Muscle of arm (tissue), 1 donor: ENCODE measurements at regions not wholly inside any gene's neighbourhood (a gene's known extent, or its start where the extent isn't known, plus 50 kb on each side); places are given as distances from the start of the nearest gene placed in this dataset.
A peak's percentile ranks its signal among the peaks of the same experiment; 100 is the strongest.

ENCODE experiments used
- DNase-seq: peaks from one replicate; pipeline ENCODE4 v3.0.0-alpha.2; 2013

GRCh38 chr4:156102411-156102810 is 148.7 kb upstream of the CTSO start:
- DNase-seq = no peak

GRCh38 chr4:156101571-156101970 is 147.9 kb upstream of the CTSO start:
- DNase-seq = peak; percentile 45

- no peak for DNase-seq
Observed at GRCh38 chr4:156100651-156101050, 147.0 kb upstream of the CTSO start.

DNA sequence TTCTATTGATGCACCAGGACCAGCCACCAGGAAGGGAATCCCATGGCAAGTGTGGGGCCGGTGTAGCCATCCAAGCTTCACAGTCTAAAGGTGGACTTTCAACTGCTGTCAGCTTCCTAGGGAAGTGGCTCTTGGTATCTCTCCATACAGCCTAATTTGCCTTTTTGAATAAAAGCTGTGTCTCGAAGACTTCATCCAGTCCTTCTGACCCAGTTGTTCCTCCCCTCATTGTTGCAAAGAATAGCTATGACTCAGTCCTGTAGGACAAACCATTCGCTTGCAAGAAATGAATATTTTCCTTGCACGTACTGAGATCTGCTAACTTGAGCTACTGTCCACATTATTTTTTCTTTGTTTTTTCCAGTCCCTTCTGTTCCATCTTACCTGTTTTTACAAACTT is 145.1 kb upstream of the CTSO start:
- DNase-seq = no peak

DNA sequence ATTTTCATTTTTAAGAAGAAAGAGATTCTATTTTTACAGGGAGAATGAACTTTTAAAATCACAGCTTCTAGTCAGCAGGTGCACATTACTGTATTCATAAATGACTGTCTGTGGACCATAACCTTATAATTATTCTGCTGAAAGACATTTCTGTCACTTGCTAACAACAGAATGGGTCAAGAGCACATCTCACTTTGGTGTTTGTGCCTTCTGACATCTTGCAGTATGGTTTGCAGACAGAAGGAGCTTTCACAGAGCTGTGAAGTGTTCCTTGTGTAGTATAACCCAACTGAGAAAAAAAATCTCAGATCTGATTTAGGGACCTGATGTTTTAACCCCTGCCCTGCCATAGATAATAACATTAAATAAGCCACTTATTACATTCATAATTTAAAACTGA is 131.4 kb upstream of the CTSO start:
- no peak for DNase-seq

DNA sequence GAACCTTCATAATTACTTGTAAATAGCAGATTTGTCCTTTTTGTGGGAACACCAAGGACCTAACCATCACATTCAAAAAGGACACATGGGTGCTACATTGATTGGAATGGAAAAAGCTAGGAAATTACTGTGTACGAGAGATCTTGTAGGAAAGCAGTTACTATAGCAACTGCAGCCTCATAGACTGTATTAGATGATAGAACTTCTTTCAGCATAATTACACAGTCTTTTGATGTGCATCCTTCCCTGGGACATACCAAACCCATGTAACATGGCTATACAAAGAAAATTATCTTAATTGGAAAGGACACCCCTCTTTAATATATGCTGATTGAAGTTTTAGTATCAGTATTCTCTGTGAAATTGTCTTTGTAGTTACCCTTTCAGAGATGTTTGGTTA is 130.7 kb upstream of the CTSO start:
- no peak for DNase-seq

DNA sequence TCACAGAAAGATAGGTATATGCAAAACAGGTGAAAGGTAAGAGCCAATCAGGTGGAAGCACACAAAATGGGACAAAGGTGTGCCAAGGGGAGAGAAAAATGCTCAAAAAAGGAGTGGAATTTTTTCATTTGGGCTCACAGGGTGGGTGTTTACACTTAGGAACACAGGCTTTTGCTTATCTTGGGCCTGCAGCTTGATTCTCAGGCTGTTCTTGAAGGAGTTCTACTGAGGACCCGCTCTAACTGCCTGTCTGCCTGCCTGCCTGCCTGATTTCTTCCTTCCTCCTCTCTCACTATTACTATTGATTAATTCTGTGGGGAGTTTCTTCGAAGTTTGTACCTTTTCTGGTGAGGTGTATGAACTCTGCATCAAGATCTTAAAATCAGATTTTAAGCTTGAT is 120.3 kb upstream of the CTSO start:
- no peak for DNase-seq

DNA sequence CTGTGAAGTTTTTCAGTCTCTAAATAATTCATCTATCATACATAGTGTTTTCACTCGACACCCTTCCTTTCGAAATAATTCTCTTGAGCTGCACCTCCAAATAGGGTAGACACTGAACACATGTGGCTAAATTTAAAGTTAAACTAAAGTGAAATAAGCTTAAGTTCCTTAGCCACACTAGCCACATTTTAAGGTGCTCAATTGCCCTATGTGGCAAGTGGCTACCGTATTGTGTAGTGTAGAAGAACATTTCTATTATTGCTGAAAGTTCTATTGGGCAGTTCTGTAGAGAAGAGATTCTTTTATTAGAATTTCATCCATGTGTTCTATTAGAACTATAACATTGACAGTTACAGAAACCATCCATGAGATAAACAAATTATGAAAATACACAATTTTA is 107.0 kb upstream of the CTSO start:
- DNase-seq = no peak

DNA sequence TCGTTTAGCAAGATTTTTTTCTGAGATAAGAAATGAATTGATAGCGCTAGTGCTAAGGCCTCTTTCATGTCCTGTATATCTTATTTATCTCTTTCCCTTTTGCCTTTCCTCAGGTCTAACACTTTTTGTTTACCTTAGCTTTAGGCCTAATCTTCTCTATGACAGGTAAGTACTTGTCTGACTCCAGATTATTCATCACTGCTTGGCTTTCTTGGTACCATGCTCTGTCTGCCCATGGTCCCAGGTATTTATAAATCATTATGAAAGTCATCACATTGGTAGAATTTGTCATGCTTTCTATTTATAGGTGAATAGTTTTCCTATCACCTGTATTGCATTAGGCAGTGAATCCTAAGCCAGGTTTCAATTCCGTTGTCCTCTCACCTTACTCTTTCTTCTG is 99.5 kb upstream of the CTSO start:
- no peak for DNase-seq

GRCh38 chr4:156052116-156052515 is 98.5 kb upstream of the CTSO start:
- DNase-seq = no peak

GRCh38 chr4:156038772-156039171 is 85.1 kb upstream of the CTSO start:
- DNase-seq = no peak

DNA sequence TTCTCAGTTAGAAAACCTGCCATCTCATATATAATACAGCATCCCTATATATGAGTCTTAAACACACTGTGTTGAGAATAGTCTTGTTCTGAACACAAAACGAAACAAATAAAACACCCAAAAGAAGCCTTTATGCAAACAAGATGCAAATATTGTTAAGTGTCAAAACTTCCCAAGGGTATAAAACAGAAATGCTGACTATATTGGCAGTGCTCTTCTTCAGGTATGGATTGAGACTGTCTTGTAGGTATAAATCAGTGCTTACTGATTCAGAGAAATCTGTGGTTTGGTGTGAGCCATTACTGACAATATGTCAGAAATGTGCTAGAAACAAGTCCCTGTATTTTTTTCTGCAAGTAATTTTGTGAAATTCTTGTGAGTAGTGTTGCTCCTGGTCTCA is 82.8 kb upstream of the CTSO start:
- no peak for DNase-seq

DNA sequence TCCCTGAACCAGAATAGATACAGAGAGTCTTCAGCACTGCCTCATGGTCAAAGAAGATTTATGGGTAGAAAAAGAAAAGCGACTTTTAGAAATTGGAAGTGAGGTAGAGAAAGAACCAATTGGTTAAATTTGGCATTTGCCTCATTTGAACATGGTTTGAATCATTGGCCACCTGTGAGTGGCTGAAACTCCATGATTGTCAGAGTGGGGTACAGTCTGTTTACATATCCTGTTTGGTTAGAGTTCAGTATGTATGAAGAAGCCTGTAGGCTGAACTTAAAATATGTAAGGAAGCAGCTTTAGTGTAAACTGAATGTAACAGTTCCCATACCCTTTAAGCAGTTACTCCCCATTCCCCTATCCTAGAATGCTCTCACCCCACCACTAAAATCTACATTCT is 76.0 kb upstream of the CTSO start:
- DNase-seq = no peak

- DNase-seq = no peak
Observed at GRCh38 chr4:156021298-156021697, 67.6 kb upstream of the CTSO start.

DNA sequence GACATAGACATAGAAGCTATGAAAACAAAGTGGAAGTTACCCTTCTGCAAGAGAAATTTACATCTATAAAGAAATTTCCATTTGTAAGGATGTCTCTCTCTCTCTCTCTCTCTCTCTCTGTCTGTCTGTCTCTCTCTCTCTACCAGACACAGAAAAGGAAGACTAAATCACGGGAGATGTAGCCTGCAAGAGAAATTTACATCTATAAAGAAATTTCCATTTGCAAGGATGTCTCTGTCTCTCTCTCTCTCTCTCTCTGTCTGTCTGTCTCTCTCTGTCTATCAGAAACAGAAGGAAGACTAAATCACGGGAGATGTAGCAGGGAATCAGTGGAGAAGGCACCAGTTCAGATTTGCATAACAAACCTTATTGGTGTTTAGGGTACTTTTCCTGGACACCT is 65.6 kb upstream of the CTSO start:
- DNase-seq = no peak

DNA sequence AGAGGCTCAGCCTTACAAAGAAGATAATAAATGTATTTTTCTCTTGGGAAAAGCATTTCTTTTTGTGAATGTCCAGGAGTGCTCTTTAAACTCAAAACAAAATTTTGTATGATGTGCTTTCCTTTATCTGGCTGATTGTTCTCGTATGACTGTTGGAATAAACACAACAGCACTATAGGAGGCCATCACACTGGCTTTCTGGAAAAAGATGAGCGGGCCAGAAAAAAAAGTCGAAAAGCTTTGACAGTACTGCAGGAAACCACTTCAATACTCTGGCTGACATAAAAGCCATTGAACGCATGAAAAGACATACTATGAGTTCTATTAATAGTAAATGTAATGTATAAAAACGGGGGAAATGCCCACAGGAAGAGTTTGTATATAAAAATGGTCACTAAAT is 64.7 kb upstream of the CTSO start:
- DNase-seq = no peak

DNA sequence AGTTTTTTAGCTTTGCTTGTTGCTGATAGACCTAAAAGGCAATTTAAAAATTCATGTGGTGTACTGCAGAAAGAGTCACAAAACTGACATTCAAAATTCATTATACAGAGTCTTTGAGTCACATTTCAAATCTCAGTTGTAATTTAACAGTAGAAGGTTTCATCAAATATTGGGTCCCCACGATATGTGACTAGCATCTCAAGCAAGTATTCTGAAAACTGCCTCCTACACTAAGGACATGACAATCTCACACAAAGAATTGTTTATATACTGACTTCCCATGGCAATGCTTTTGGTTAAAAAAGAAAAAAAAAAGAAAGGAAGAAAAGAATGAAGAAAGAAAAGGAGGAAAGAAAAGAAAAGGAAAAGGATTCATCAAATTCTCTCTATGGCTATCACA is 62.1 kb upstream of the CTSO start:
- no peak for DNase-seq

DNA sequence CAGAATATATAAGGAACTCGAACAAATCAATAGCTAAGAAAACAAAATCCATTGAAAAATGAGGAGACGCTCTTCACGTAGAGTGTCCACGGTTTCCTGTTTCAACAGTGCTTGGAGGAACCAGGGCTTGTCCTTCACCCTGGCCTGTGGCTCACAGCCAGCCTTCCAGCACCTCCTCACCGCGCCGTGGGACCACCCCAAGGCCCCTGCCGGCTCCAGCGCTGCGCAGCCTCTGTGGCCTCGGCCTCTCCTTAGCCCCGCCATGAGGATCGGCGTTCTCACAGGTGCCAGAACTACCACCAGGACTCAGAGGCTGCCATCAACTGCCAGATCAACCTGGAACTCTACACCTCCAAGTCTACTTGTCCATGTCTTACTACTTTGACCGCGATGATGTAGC is 52.5 kb upstream of the CTSO start:
- DNase-seq = no peak
